ENCODE measurements at regions not wholly inside any gene's neighbourhood (a gene's known extent, or its start where the extent isn't known, plus 50 kb on each side); places are given as distances from the start of the nearest gene placed in this dataset.

GRCh38 chr2:52193804-52194203 lies 1161.9 kb upstream of the NRXN1 start:
- TF ChIP-seq, protein P1, sequence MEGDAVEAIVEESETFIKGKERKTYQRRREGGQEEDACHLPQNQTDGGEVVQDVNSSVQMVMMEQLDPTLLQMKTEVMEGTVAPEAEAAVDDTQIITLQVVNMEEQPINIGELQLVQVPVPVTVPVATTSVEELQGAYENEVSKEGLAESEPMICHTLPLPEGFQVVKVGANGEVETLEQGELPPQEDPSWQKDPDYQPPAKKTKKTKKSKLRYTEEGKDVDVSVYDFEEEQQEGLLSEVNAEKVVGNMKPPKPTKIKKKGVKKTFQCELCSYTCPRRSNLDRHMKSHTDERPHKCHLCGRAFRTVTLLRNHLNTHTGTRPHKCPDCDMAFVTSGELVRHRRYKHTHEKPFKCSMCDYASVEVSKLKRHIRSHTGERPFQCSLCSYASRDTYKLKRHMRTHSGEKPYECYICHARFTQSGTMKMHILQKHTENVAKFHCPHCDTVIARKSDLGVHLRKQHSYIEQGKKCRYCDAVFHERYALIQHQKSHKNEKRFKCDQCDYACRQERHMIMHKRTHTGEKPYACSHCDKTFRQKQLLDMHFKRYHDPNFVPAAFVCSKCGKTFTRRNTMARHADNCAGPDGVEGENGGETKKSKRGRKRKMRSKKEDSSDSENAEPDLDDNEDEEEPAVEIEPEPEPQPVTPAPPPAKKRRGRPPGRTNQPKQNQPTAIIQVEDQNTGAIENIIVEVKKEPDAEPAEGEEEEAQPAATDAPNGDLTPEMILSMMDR (IDR thresholded peaks at IDR 0.05; ENCODE audit: low read depth, low read length): no peak

DNA sequence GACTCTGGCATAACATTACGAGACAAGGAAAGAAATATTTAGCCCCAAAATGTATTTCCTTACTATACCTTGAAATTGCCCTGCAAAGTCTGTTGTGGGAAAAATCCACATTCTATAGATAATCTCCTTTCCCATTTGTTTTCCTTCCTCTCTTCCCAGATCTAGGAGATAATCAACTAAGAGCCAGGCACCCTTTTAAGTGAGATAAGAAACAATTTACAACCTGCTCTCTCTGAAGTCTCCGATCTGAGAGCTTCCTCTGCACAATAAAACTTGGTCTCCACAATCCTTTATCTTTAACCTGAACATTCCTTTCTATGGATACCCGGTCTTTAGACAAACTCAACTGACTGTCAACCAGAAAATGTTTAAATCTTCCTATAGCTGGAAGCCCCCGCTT lies 1160.7 kb upstream of the NRXN1 start:
- TF ChIP-seq, protein P1 (IDR thresholded peaks at IDR 0.05; ENCODE audit: low read depth, low read length): no peak
- no peak overlapping the region for H3K4me3 ChIP-seq (ENCODE audit: low read depth, low read length)

More at GRCh38 chr2:52193804-52194203, 1161.9 kb upstream of the NRXN1 start:
- H3K4me3 ChIP-seq (ENCODE audit: low read depth, low read length): no peak overlapping the region

DNA sequence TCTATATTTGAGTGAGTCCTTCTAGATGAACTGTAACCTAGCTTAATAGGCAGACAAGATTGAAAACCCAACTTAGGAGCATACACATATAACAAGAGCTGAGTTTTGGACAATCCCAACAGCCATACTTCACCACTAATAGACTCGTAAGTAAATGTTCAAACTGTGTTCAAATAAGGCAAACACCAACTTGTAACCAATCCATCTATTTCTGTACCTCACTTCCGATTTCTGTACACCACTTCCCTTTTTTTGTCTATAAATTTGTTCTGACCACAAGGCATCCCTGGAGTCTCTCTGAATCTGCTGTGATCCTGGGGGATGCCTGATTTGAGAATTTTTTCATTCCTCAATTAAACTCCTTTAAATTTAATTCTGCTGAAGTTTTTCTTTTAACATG lies 1149.1 kb upstream of the NRXN1 start:
- TF ChIP-seq, protein P1 (IDR thresholded peaks at IDR 0.05; ENCODE audit: low read depth, low read length): no peak
- no peak overlapping the region for H3K4me3 ChIP-seq (ENCODE audit: low read depth, low read length)

DNA sequence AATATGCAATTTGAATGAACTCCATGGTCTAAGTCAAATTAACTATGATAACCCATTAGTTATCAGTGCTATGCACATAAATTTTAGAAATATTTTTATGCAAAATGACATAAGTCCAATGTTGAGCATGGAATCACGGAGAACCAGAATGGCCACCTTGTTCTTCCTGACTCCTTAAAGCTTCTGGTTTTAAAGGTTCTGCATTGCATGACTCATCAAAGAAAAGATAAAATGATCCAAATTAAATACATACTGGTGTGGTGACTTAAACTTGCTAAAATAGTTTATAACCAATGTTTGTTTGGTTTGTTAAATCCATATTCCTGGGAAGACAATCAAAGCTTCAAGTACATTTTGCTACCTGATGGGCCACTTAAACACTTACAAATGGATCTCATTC lies 1146.9 kb upstream of the NRXN1 start:
- no peak overlapping the region for H3K4me3 ChIP-seq (ENCODE audit: low read depth, low read length)
- TF ChIP-seq, protein P1 (IDR thresholded peaks at IDR 0.05; ENCODE audit: low read depth, low read length): no peak

GRCh38 chr2:52145005-52145404 lies 1113.1 kb upstream of the NRXN1 start:
- H3K4me3 ChIP-seq (ENCODE audit: low read depth, low read length): no peak overlapping the region
- TF ChIP-seq, protein P1 (IDR thresholded peaks at IDR 0.05; ENCODE audit: low read depth, low read length): no peak

DNA sequence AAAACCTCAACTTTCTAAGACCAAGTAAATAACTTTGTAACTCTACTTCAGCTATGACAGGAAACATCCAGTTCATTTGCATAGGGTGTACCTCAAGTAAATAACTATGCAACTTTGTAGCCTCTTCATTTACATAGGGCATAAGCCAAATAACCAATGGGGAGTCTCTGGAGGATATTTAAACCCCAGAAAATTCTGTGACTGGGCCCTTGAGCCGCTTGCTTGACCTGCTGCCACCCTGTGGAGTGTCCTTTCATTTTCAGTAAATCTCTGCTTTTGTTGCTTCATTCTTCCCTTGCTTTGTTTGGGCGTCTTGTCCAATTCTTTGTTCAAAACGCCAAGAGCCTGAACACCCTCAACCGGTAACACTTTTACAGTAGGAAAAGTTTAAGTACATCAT lies 1112.7 kb upstream of the NRXN1 start:
- no peak overlapping the region for H3K4me3 ChIP-seq (ENCODE audit: low read depth, low read length)
- TF ChIP-seq, protein P1 (IDR thresholded peaks at IDR 0.05; ENCODE audit: low read depth, low read length): 0 out of 2 replicates have a peak, but pooled peaks have one; percentile 4

DNA sequence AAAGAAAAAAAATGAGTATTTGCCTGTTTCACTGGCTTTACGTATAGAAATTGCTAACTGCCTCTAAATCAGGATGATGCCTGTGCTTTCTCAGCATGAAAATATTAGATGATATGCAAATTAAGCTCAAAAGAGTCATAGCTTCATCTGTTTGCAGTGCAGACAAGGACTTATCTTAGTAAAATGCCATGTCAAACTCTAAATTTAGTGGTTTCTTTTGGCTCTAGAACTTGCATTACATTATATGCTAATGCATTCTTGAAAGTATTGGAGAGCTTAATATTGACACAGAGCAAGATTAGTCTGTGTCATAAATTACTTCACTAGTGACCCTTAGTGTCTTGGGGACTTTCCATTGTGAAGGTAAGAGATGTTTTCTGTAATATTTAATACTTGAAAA lies 1109.1 kb upstream of the NRXN1 start:
- no peak overlapping the region for H3K4me3 ChIP-seq (ENCODE audit: low read depth, low read length)
- TF ChIP-seq, protein P1 (IDR thresholded peaks at IDR 0.05; ENCODE audit: low read depth, low read length): no peak
